ENCODE measurements at regions not wholly inside any gene's neighbourhood (a gene's known extent, or its start where the extent isn't known, plus 50 kb on each side); places are given as distances from the start of the nearest gene placed in this dataset.
"Not testable (repeated sequence)": the region's sequence is repeated elsewhere in the genome, so short reads cannot be mapped to it uniquely, and the experiment has no call there.

GRCh38 chr6:167230288-167230687, 60.8 kb upstream of the UNC93A start:
- DNase-seq (ENCODE audit: low spot score): no peak

- no peak for DNase-seq (ENCODE audit: low spot score)
These were observed 58.8 kb upstream of the UNC93A start for GRCh38 chr6:167232356-167232755.

GRCh38 chr6:167233490-167233889, 57.6 kb upstream of the UNC93A start:
- DNase-seq (ENCODE audit: low spot score): no peak

GRCh38 chr6:167234576-167234975, 56.5 kb upstream of the UNC93A start:
- DNase-seq (ENCODE audit: low spot score): not testable (repeated sequence)

- DNase-seq (ENCODE audit: low spot score): no peak
These were observed 56.1 kb upstream of the UNC93A start for GRCh38 chr6:167235005-167235404.

- no peak for DNase-seq (ENCODE audit: low spot score)
These were observed 55.5 kb upstream of the UNC93A start for GRCh38 chr6:167235421-167236238.

GRCh38 chr6:167236239-167236571, 54.9 kb upstream of the UNC93A start:
- no peak for DNase-seq (ENCODE audit: low spot score)

- no peak for DNase-seq (ENCODE audit: low spot score)
These were observed 53.5 kb upstream of the UNC93A start for GRCh38 chr6:167237438-167238145.

- DNase-seq (ENCODE audit: low spot score): no peak
These were observed 52.9 kb upstream of the UNC93A start for GRCh38 chr6:167238146-167238693.

- no peak for DNase-seq (ENCODE audit: low spot score)
These were observed 52.2 kb upstream of the UNC93A start for GRCh38 chr6:167238694-167239467.

GRCh38 chr6:167239470-167239869, 51.6 kb upstream of the UNC93A start:
- DNase-seq (ENCODE audit: low spot score): not testable (repeated sequence)

- no peak for DNase-seq (ENCODE audit: low spot score)
These were observed 51.0 kb upstream of the UNC93A start for GRCh38 chr6:167240034-167240541.
